ENCODE measurements at regions not wholly inside any gene's neighbourhood (a gene's known extent, or its start where the extent isn't known, plus 50 kb on each side); places are given as distances from the start of the nearest gene placed in this dataset.

GRCh38 chr10:20726381-20726780 lies 170.7 kb downstream of the NEBL start:
- H3K27ac Mint-ChIP-seq, result no peak overlapping the region
- no peaks in the 10 kb centered on the region for H3K36me3 Mint-ChIP-seq (ENCODE audit: low read depth)
- no peak overlapping the region for H3K4me3 Mint-ChIP-seq
- peaks cover 24% of the 10 kb centered on the region for H3K9me3 Mint-ChIP-seq
- TF ChIP-seq CTCF (IDR thresholded peaks at IDR 0.05; ENCODE audit: unreplicated experiment in 3 of 3), result no peak
- H3K27me3 Mint-ChIP-seq (ENCODE audit: low read depth), result no peaks in the 10 kb centered on the region
- H3K4me1 Mint-ChIP-seq, result no peaks in the 10 kb centered on the region

- Mint-ChIP-seq H3K9me3 (peaks cover 9% of the 10 kb centered on the region), H3K27ac (no peak overlapping the region), H3K4me1 (no peaks in the 10 kb centered on the region), H3K4me3 (no peak overlapping the region), H3K36me3 (ENCODE audit: low read depth) (no peaks in the 10 kb centered on the region), H3K27me3 (ENCODE audit: low read depth) (no peaks in the 10 kb centered on the region)
- no peak for TF ChIP-seq CTCF (IDR thresholded peaks at IDR 0.05; ENCODE audit: unreplicated experiment in 3 of 3)
These were observed 182.1 kb downstream of the NEBL start for GRCh38 chr10:20714979-20715378.

GRCh38 chr10:20714518-20714917 lies 182.6 kb downstream of the NEBL start:
- H3K27ac Mint-ChIP-seq, result no peak overlapping the region
- H3K27me3 Mint-ChIP-seq (ENCODE audit: low read depth), result no peaks in the 10 kb centered on the region
- no peak for TF ChIP-seq CTCF (IDR thresholded peaks at IDR 0.05; ENCODE audit: unreplicated experiment in 3 of 3)
- no peaks in the 10 kb centered on the region for H3K4me1 Mint-ChIP-seq
- H3K4me3 Mint-ChIP-seq, result no peak overlapping the region
- H3K9me3 Mint-ChIP-seq, result peaks cover 8% of the 10 kb centered on the region
- H3K36me3 Mint-ChIP-seq (ENCODE audit: low read depth), result no peaks in the 10 kb centered on the region

DNA sequence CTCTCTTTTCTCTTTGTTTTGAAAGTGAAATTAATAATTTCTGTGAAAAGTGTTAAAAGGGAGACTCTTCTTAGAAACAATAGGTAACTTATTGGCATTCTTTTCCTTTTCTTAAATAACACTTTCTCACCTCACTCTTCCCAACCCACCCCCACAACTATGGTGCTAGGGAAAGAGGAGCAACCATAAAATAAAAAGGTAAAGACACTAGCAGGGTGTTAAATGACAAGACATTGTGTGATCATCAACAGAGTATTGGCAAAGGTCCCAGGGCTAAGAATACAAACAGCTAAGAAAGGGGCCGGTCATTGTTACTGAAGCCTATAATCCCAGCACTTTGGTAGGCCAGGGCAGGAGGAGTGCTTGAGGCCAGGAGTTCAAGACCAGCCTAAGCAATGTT lies 183.7 kb downstream of the NEBL start:
- Mint-ChIP-seq H3K4me1 (no peaks in the 10 kb centered on the region), H3K9me3 (peaks cover 6% of the 10 kb centered on the region), H3K27me3 (ENCODE audit: low read depth) (no peaks in the 10 kb centered on the region), H3K36me3 (ENCODE audit: low read depth) (no peaks in the 10 kb centered on the region), H3K4me3 (no peak overlapping the region), H3K27ac (no peak overlapping the region)
- TF ChIP-seq CTCF (IDR thresholded peaks at IDR 0.05; ENCODE audit: unreplicated experiment in 3 of 3), result no peak

- H3K36me3 Mint-ChIP-seq (ENCODE audit: low read depth), result no peaks in the 10 kb centered on the region
- no peaks in the 10 kb centered on the region for H3K4me1 Mint-ChIP-seq
- TF ChIP-seq CTCF (IDR thresholded peaks at IDR 0.05; ENCODE audit: unreplicated experiment in 3 of 3), result no peak
- no peak overlapping the region for H3K4me3 Mint-ChIP-seq
- H3K9me3 Mint-ChIP-seq, result peaks cover 6% of the 10 kb centered on the region
- H3K27me3 Mint-ChIP-seq (ENCODE audit: low read depth), result no peaks in the 10 kb centered on the region
- peak overlapping the region in 1 of 3 experiments; percentile 27 for H3K27ac Mint-ChIP-seq
These were observed 184.3 kb downstream of the NEBL start for GRCh38 chr10:20712774-20713173.

DNA sequence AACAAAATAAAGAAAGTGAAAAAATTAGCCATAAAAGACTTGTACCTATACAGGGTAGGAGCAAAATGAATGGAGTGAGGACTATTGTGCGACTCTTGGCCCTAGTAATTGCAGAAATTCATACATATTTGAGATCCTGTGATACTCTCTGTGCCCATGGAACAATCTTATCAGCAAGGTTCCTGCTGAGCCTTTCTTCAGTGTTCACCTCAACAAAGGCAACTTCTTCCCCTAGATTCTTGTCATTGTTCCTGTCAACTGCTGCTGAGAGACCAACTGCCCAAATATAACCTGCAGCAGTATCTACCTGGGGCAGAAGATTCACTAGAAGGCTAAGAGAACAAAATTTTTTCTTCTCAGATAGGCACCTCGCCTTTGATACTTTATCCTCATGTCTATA lies 187.4 kb downstream of the NEBL start:
- Mint-ChIP-seq H3K36me3 (ENCODE audit: low read depth) (no peaks in the 10 kb centered on the region), H3K9me3 (no peaks in the 10 kb centered on the region), H3K4me3 (no peak overlapping the region), H3K27ac (no peak overlapping the region), H3K4me1 (no peaks in the 10 kb centered on the region), H3K27me3 (ENCODE audit: low read depth) (no peaks in the 10 kb centered on the region)
- TF ChIP-seq CTCF (IDR thresholded peaks at IDR 0.05; ENCODE audit: unreplicated experiment in 3 of 3), result no peak

Measured in nephron (organoid).